ENCODE measurements at regions not wholly inside any gene's neighbourhood (a gene's known extent, or its start where the extent isn't known, plus 50 kb on each side); places are given as distances from the start of the nearest gene placed in this dataset.
"Not testable (repeated sequence)": the region's sequence is repeated elsewhere in the genome, so short reads cannot be mapped to it uniquely, and the experiment has no call there.

- not testable (repeated sequence) for DNase-seq (ENCODE audit: low read depth)
Measured at GRCh38 chr21:17299576-17299975, 213.3 kb upstream of the CXADR start.

- DNase-seq (ENCODE audit: low read depth): not testable (repeated sequence)
Measured at GRCh38 chr21:17327715-17328114, 185.1 kb upstream of the CXADR start.

- DNase-seq (ENCODE audit: low read depth): no peak
Measured at GRCh38 chr21:17334484-17334883, 178.4 kb upstream of the CXADR start.

- no peak for DNase-seq (ENCODE audit: low read depth)
Measured at GRCh38 chr21:17340081-17340480, 172.8 kb upstream of the CXADR start.

GRCh38 chr21:17343055-17343454 lies 169.8 kb upstream of the CXADR start:
- DNase-seq (ENCODE audit: low read depth): no peak

- no peak for DNase-seq (ENCODE audit: low read depth)
Measured at GRCh38 chr21:17348357-17348756, 164.5 kb upstream of the CXADR start.

- no peak for DNase-seq (ENCODE audit: low read depth)
Measured at GRCh38 chr21:17348849-17349248, 164.0 kb upstream of the CXADR start.

- no peak for DNase-seq (ENCODE audit: low read depth)
Measured at GRCh38 chr21:17351766-17352165, 161.1 kb upstream of the CXADR start.

- no peak for DNase-seq (ENCODE audit: low read depth)
Measured at GRCh38 chr21:17352996-17353655, 159.7 kb upstream of the CXADR start.

- DNase-seq (ENCODE audit: low read depth): no peak
Measured at GRCh38 chr21:17359781-17360180, 153.1 kb upstream of the CXADR start.

GRCh38 chr21:17368748-17369363 lies 144.0 kb upstream of the CXADR start:
- no peak for DNase-seq (ENCODE audit: low read depth)

GRCh38 chr21:17370263-17370662 lies 142.6 kb upstream of the CXADR start:
- no peak for DNase-seq (ENCODE audit: low read depth)

GRCh38 chr21:17370916-17371315 lies 141.9 kb upstream of the CXADR start:
- no peak for DNase-seq (ENCODE audit: low read depth)

- peak; percentile 13 for DNase-seq (ENCODE audit: low read depth)
Measured at GRCh38 chr21:17371450-17371849, 141.4 kb upstream of the CXADR start.

- no peak for DNase-seq (ENCODE audit: low read depth)
Measured at GRCh38 chr21:17372200-17372599, 140.6 kb upstream of the CXADR start.

- no peak for DNase-seq (ENCODE audit: low read depth)
Measured at GRCh38 chr21:17386498-17386897, 126.3 kb upstream of the CXADR start.

- peak; percentile 15 for DNase-seq (ENCODE audit: low read depth)
Measured at GRCh38 chr21:17387030-17387617, 125.7 kb upstream of the CXADR start.

- DNase-seq (ENCODE audit: low read depth): no peak
Measured at GRCh38 chr21:17388226-17388625, 124.6 kb upstream of the CXADR start.

GRCh38 chr21:17389311-17389710 lies 123.5 kb upstream of the CXADR start:
- DNase-seq (ENCODE audit: low read depth): no peak

- no peak for DNase-seq (ENCODE audit: low read depth)
Measured at GRCh38 chr21:17390569-17390968, 122.3 kb upstream of the CXADR start.

GRCh38 chr21:17391811-17392340 lies 121.0 kb upstream of the CXADR start:
- no peak for DNase-seq (ENCODE audit: low read depth)

- no peak for DNase-seq (ENCODE audit: low read depth)
Measured at GRCh38 chr21:17393413-17393812, 119.4 kb upstream of the CXADR start.

GRCh38 chr21:17396948-17397347 lies 115.9 kb upstream of the CXADR start:
- DNase-seq (ENCODE audit: low read depth): no peak

Data from GM04504 (cell line).